ENCODE measurements at regions not wholly inside any gene's neighbourhood (a gene's known extent, or its start where the extent isn't known, plus 50 kb on each side); places are given as distances from the start of the nearest gene placed in this dataset.

DNA sequence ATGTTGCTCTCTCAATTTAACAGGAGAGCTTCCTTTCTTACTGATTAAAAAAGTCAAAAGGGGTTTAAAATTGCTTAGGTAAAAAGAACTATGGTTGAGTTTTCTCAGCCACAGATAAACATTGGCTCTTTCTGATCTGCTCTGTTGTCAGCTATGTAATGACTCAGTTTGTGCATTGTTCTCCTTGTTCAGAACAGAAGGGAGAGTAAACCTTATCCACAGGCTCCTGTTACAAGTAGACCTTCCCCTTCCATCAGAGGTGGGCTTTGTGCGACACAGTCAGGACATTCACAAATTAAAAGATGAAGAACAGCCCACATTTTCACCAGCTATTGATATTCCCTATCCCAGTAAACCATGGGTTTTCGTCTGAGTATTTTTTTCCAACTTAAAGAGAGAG is 236.3 kb upstream of the SEMA6A start:
- TF ChIP-seq EZH2 (IDR thresholded peaks at IDR 0.05; ENCODE audit: borderline replicate concordance, low read depth, low read length, severe bottlenecking), result no peak
- no peak for TF ChIP-seq POLR2A (IDR thresholded peaks at IDR 0.05; ENCODE audit: low read depth, low read length)
- TF ChIP-seq, protein P1, sequence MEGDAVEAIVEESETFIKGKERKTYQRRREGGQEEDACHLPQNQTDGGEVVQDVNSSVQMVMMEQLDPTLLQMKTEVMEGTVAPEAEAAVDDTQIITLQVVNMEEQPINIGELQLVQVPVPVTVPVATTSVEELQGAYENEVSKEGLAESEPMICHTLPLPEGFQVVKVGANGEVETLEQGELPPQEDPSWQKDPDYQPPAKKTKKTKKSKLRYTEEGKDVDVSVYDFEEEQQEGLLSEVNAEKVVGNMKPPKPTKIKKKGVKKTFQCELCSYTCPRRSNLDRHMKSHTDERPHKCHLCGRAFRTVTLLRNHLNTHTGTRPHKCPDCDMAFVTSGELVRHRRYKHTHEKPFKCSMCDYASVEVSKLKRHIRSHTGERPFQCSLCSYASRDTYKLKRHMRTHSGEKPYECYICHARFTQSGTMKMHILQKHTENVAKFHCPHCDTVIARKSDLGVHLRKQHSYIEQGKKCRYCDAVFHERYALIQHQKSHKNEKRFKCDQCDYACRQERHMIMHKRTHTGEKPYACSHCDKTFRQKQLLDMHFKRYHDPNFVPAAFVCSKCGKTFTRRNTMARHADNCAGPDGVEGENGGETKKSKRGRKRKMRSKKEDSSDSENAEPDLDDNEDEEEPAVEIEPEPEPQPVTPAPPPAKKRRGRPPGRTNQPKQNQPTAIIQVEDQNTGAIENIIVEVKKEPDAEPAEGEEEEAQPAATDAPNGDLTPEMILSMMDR (IDR thresholded peaks at IDR 0.05; ENCODE audit: extremely low read depth in 1 of 2, insufficient read depth in 1 of 2, low read depth in 1 of 2, low read length in 2 of 2), result no peak
- no peak for TF ChIP-seq POLR2AphosphoS5 (IDR thresholded peaks at IDR 0.05; ENCODE audit: insufficient read depth, low read depth, low read length)
- no peak for TF ChIP-seq JUN (IDR thresholded peaks at IDR 0.05; ENCODE audit: borderline replicate concordance, insufficient read depth, insufficient read length, low read depth)
- no peak for TF ChIP-seq MYC (IDR thresholded peaks at IDR 0.05; ENCODE audit: low read depth, low read length)
- no peak for TF ChIP-seq MAX (IDR thresholded peaks at IDR 0.05; ENCODE audit: insufficient read depth, insufficient read length)
- no peak for TF ChIP-seq FOS (IDR thresholded peaks at IDR 0.05; ENCODE audit: borderline replicate concordance, insufficient read depth, low read length)
